ENCODE measurements at regions not wholly inside any gene's neighbourhood (a gene's known extent, or its start where the extent isn't known, plus 50 kb on each side); places are given as distances from the start of the nearest gene placed in this dataset.

GRCh38 chr10:123287594-123288247 lies 133.5 kb downstream of the BUB3 start:
- TF ChIP-seq, protein P1, sequence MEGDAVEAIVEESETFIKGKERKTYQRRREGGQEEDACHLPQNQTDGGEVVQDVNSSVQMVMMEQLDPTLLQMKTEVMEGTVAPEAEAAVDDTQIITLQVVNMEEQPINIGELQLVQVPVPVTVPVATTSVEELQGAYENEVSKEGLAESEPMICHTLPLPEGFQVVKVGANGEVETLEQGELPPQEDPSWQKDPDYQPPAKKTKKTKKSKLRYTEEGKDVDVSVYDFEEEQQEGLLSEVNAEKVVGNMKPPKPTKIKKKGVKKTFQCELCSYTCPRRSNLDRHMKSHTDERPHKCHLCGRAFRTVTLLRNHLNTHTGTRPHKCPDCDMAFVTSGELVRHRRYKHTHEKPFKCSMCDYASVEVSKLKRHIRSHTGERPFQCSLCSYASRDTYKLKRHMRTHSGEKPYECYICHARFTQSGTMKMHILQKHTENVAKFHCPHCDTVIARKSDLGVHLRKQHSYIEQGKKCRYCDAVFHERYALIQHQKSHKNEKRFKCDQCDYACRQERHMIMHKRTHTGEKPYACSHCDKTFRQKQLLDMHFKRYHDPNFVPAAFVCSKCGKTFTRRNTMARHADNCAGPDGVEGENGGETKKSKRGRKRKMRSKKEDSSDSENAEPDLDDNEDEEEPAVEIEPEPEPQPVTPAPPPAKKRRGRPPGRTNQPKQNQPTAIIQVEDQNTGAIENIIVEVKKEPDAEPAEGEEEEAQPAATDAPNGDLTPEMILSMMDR (IDR thresholded peaks at IDR 0.05), result no peak
- no peak for TF ChIP-seq POLR2A (IDR thresholded peaks at IDR 0.05)

Data from lower leg skin (tissue), 3 donors.